ENCODE measurements at regions not wholly inside any gene's neighbourhood (a gene's known extent, or its start where the extent isn't known, plus 50 kb on each side); places are given as distances from the start of the nearest gene placed in this dataset.

DNA sequence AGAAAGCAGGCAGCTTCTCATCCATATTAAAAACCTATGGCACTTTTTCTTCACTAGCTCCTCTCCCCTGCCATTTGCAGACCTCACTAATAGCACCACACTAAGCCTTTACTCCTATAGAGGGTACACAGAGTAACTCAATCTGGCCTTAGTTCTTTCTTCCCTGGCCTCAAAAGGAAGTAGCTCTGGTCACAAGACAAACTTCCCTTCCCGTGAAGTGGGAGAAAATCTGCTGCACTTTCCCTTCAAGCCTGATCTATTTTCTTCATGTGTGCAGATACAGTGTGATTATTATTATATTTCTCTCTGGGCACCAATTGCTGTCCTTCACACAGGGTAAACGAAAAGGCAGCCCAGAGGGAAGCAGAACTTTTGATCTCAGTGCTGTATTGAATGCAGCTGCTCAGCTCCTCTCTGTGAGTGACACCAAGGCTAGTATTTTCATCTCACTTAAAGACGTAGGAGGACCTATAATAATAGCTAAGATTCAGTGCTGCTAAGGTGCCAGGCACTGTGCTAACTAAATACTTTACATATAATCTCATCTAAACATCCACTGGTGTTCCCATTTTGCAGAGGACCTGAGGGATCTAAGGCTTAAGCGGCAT, 61.9 kb upstream of the RASGRP1 start:
- Histone ChIP-seq H3K27me3 (no peaks in the 10 kb centered on the region), H3K9me3 (no peaks in the 10 kb centered on the region), H3K27ac (no peak overlapping the region), H3K4me3 (no peak overlapping the region), H3K36me3 (no peaks in the 10 kb centered on the region), H3K4me1 (no peaks in the 10 kb centered on the region)
- intact Hi-C loops (cut with DNase I; ENCODE audit: low total_unique reads): no loop called here
- no peak for TF ChIP-seq CTCF (IDR thresholded peaks at IDR 0.05)
- DNase-seq: peak in 1 of 2 donors; percentile 26

- no peak for DNase-seq
- Histone ChIP-seq H3K4me3 (no peak overlapping the region), H3K27ac (no peak overlapping the region), H3K27me3 (peaks cover 0 to 3% of the 10 kb centered on the region in 2 donors), H3K9me3 (no peaks in the 10 kb centered on the region), H3K4me1 (no peaks in the 10 kb centered on the region), H3K36me3 (no peaks in the 10 kb centered on the region)
- intact Hi-C loops (cut with DNase I; ENCODE audit: low total_unique reads): no loop called here
- TF ChIP-seq CTCF (IDR thresholded peaks at IDR 0.05): no peak
Measured at GRCh38 chr15:38627689-38628277, 63.2 kb upstream of the RASGRP1 start.

DNA sequence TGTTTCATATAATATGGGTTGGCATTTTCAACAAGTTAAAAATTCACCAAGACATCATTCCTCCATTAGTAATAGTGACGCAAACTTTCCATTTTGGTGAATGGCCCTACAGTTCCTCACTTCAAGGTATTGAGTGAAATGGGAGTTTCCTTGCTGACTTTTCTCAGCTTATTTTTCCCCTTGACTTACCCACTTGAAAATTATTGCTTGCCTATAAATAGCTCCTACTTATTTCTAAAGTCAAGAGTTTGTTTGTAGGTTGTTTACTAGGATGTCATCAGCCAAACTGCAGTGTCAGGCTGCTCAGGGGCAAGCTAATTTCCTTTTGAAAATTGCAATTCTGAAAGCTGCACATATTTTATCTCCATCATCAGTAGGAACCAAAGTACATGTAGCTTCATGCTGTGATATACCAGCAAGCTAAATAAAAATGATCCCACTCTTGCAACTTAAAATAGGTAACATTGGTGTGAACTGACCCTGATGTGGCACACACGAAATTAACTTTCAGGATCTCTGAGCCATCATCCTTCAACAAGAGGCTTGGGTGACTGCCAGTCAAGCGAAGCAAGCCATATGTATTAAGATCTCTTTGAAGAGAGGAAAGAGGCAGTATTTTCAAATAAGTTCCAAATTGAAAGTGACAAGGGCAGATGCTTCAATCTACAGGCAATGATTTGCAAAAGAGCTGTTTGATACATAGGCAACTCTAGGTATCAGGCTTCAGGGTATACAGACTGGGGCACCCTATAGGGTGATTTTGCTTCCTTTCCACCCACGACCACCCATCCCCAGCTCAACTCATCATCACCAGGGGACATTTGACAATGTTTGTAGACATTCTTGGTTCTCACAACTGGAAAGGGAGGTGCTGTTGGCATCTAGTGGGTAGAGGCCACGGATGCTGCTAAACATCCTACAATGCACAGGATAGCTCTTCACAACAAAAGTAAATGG, 66.8 kb upstream of the RASGRP1 start:
- H3K4me1 ChIP-seq: no peaks in the 10 kb centered on the region
- intact Hi-C loops (cut with DNase I; ENCODE audit: low total_unique reads): no loop called here
- H3K9me3 ChIP-seq: no peaks in the 10 kb centered on the region
- no peaks in the 10 kb centered on the region for H3K36me3 ChIP-seq
- H3K27ac ChIP-seq: no peak overlapping the region
- H3K4me3 ChIP-seq: no peak overlapping the region
- no peak for TF ChIP-seq CTCF (IDR thresholded peaks at IDR 0.05)
- DNase-seq: no peak
- peaks cover 0 to 3% of the 10 kb centered on the region in 2 donors for H3K27me3 ChIP-seq

GRCh38 chr15:38635170-38635569, 70.6 kb upstream of the RASGRP1 start:
- no peak for DNase-seq
- H3K27me3 ChIP-seq: peaks cover 0 to 3% of the 10 kb centered on the region in 2 donors
- no peak overlapping the region for H3K27ac ChIP-seq
- intact Hi-C loops (cut with DNase I; ENCODE audit: low total_unique reads): no loop called here
- no peaks in the 10 kb centered on the region for H3K4me1 ChIP-seq
- no peak overlapping the region for H3K4me3 ChIP-seq
- H3K9me3 ChIP-seq: no peaks in the 10 kb centered on the region
- H3K36me3 ChIP-seq: no peaks in the 10 kb centered on the region
- TF ChIP-seq CTCF (IDR thresholded peaks at IDR 0.05): no peak

DNA sequence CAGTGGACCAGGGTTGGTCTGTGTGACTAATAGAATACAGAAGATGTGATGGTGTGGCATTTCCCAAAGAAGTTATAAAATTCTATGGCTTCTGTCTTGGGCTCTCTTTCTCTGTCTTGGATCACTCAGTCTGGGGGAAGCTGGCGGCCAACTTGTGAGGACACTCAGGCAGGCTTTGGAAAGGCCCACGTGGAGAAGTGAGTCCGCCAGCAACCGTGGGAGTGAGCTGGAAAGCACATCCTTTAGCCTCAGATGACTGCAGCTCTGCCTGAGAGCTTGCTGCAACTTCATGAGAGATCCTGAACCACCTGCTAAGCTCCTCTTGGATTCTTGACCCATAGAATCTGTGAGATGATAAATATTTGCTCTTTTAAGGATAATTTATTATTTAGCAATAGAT, 72.0 kb upstream of the RASGRP1 start:
- Histone ChIP-seq H3K27me3 (peaks cover 0 to 3% of the 10 kb centered on the region in 2 donors), H3K27ac (no peak overlapping the region), H3K4me1 (no peaks in the 10 kb centered on the region), H3K9me3 (no peaks in the 10 kb centered on the region), H3K36me3 (no peaks in the 10 kb centered on the region), H3K4me3 (no peak overlapping the region)
- no peak for TF ChIP-seq CTCF (IDR thresholded peaks at IDR 0.05)
- no peak for DNase-seq
- intact Hi-C loops (cut with DNase I; ENCODE audit: low total_unique reads): no loop called here
